H9 (cell line): ENCODE measurements at regions not wholly inside any gene's neighbourhood (a gene's known extent, or its start where the extent isn't known, plus 50 kb on each side); places are given as distances from the start of the nearest gene placed in this dataset.

Experiments used
- DNase-seq: peaks from one replicate; pipeline ENCODE4 v3.0.0-alpha.2; 2017
- H2AFZ ChIP-seq: one replicate; pipeline ENCODE4 v1.6.1; 2013; ENCODE audit warnings: mild to moderate bottlenecking, low read length, control low read depth, moderate library complexity
- H2AK5ac ChIP-seq: 2 replicates; pipeline ENCODE4 v1.6.1; 2013; ENCODE audit warnings: low read length, control low read depth, mixed read lengths; ENCODE audit not compliant: insufficient read length
- H2BK120ac ChIP-seq: one replicate; pipeline ENCODE4 v1.6.1; 2013; ENCODE audit warnings: low read depth, mild to moderate bottlenecking, low read length, control low read depth, inconsistent platforms; ENCODE audit not compliant: poor library complexity, severe bottlenecking
- H2BK12ac ChIP-seq: 2 replicates; pipeline ENCODE4 v1.6.1; 2013; ENCODE audit warnings: low read length, control low read depth, mixed read lengths, low read depth; ENCODE audit not compliant: insufficient read length
- H2BK15ac ChIP-seq: 2 replicates; pipeline ENCODE4 v1.6.1; 2013; ENCODE audit warnings: low read depth, low read length, control low read depth
- H2BK20ac ChIP-seq: one replicate; pipeline ENCODE4 v1.6.1; 2013; ENCODE audit warnings: low read depth, mild to moderate bottlenecking, low read length, control low read depth, inconsistent platforms; ENCODE audit not compliant: poor library complexity, severe bottlenecking
- H2BK5ac ChIP-seq: 2 replicates; pipeline ENCODE4 v1.6.1; 2013; ENCODE audit warnings: low read length, control low read depth, mixed read lengths; ENCODE audit not compliant: insufficient read length
- H3K14ac ChIP-seq: 2 replicates; pipeline ENCODE4 v1.6.1; 2013; ENCODE audit warnings: low read length, control low read depth; ENCODE audit not compliant: insufficient read depth
- H3K18ac ChIP-seq: 2 replicates; pipeline ENCODE4 v1.6.1; 2013; ENCODE audit warnings: low read depth, mild to moderate bottlenecking, mixed read lengths, low read length, control low read depth; ENCODE audit not compliant: insufficient read length
- H3K23ac ChIP-seq: 2 replicates; pipeline ENCODE4 v1.6.1; 2013; ENCODE audit warnings: low read length, control low read depth, mixed read lengths, low read depth; ENCODE audit not compliant: insufficient read length
- H3K23me2 ChIP-seq: 2 replicates; pipeline ENCODE4 v1.6.1; 2013; ENCODE audit warnings: low read depth, mild to moderate bottlenecking, mixed read lengths, low read length, control low read depth; ENCODE audit not compliant: insufficient read length, poor library complexity, severe bottlenecking
- H3K27ac ChIP-seq: 2 replicates; pipeline ENCODE4 v1.5.1; 2013; ENCODE audit warnings: low read length, control low read depth, mixed read lengths, low read depth; ENCODE audit not compliant: insufficient read length
- H3K27me3 ChIP-seq: 2 replicates; pipeline ENCODE4 v1.6.1; 2013; ENCODE audit warnings: low read length, control low read depth, inconsistent platforms; ENCODE audit not compliant: insufficient read depth
- H3K4ac ChIP-seq: 2 replicates; pipeline ENCODE4 v1.6.1; 2013; ENCODE audit warnings: low read depth, mild to moderate bottlenecking, control low read depth, inconsistent platforms, low read length, moderate library complexity
- H3K4me1 ChIP-seq: 2 replicates; pipeline ENCODE4 v1.6.1; 2013; ENCODE audit warnings: low read length, control low read depth, inconsistent platforms; ENCODE audit not compliant: insufficient read depth
- H3K4me2 ChIP-seq: 2 replicates; pipeline ENCODE4 v1.6.1; 2013; ENCODE audit warnings: low read length, control low read depth, mixed read lengths; ENCODE audit not compliant: insufficient read length, insufficient read depth
- H3K56ac ChIP-seq: 2 replicates; pipeline ENCODE4 v1.6.1; 2013; ENCODE audit warnings: low read depth, mild to moderate bottlenecking, mixed read lengths, low read length, control low read depth; ENCODE audit not compliant: insufficient read length
- H3K79me1 ChIP-seq: 2 replicates; pipeline ENCODE4 v1.6.1; 2013; ENCODE audit warnings: low read depth, mild to moderate bottlenecking, moderate library complexity, low read length, control low read depth, inconsistent platforms; ENCODE audit not compliant: insufficient read depth, poor library complexity, severe bottlenecking
- H3K79me2 ChIP-seq: 2 replicates; pipeline ENCODE4 v1.6.1; 2013; ENCODE audit warnings: low read length, control low read depth, inconsistent platforms; ENCODE audit not compliant: insufficient read depth
- H3K9ac ChIP-seq: 2 replicates; pipeline ENCODE4 v1.6.1; 2013; ENCODE audit warnings: low read length, control low read depth, mixed read lengths; ENCODE audit not compliant: insufficient read length; ENCODE audit errors: extremely low read depth
- H3K9me3 ChIP-seq: one replicate; pipeline ENCODE4 v1.6.1; 2013; ENCODE audit warnings: low read depth, low read length, inconsistent platforms; ENCODE audit not compliant: control insufficient read depth
- H3T11ph ChIP-seq: one replicate; pipeline ENCODE4 v1.6.1; 2013; ENCODE audit warnings: mild to moderate bottlenecking, low read length, control low read depth, inconsistent platforms
- H4K20me1 ChIP-seq: one replicate; pipeline ENCODE4 v1.6.1; 2013; ENCODE audit not compliant: control insufficient read depth, insufficient read length, insufficient read depth
- H4K5ac ChIP-seq: 2 replicates; pipeline ENCODE4 v1.6.1; 2013; ENCODE audit warnings: low read depth, mild to moderate bottlenecking, mixed read lengths, low read length, control low read depth; ENCODE audit not compliant: insufficient read length
- H4K8ac ChIP-seq: replicated peaks from 2 replicates; pipeline ENCODE4 v1.6.1; 2013; ENCODE audit warnings: low read length, control low read depth, mixed read lengths, low read depth; ENCODE audit not compliant: insufficient read length
- H4K91ac ChIP-seq: 2 replicates; pipeline ENCODE4 v1.6.1; 2013; ENCODE audit warnings: low read depth, mild to moderate bottlenecking, moderate library complexity, mixed read lengths, low read length, control low read depth; ENCODE audit not compliant: insufficient read length
- H3K27ac Mint-ChIP-seq, 3 experiments: 2 replicates in 2 of 3; 3 replicates in 1 of 3; pipeline ENCODE4 v1.8.0; 2020 to 2021; ENCODE audit warnings: mixed read lengths in 3 of 3, mild to moderate bottlenecking in 1 of 3, moderate library complexity in 1 of 3
- H3K27me3 Mint-ChIP-seq: 2 replicates; pipeline ENCODE4 v1.8.0; 2021; ENCODE audit warnings: low read depth, mild to moderate bottlenecking, moderate library complexity, mixed read lengths
- H3K36me3 Mint-ChIP-seq, 3 experiments: 2 replicates in 2 of 3; 3 replicates in 1 of 3; pipeline ENCODE4 v1.8.0; 2020 to 2021; ENCODE audit warnings: low read depth in 3 of 3, mixed read lengths in 3 of 3; ENCODE audit not compliant: insufficient read depth in 1 of 3
- H3K4me1 Mint-ChIP-seq, 2 experiments: 2 replicates each; pipeline ENCODE4 v1.8.0; 2020; ENCODE audit warnings: mixed read lengths in 2 of 2
- H3K4me3 Mint-ChIP-seq, 2 experiments: 2 replicates in 1 of 2; 3 replicates in 1 of 2; pipeline ENCODE4 v1.8.0; 2020 to 2021; ENCODE audit warnings: mild to moderate bottlenecking in 2 of 2, mixed read lengths in 2 of 2, moderate library complexity in 1 of 2
- H3K9me3 Mint-ChIP-seq, 2 experiments: 2 replicates in 1 of 2; 3 replicates in 1 of 2; pipeline ENCODE4 v1.8.0; 2020; ENCODE audit warnings: mild to moderate bottlenecking in 2 of 2, mixed read lengths in 2 of 2, moderate library complexity in 1 of 2
- CTCF ChIP-seq: fragments of 200-600 bp; sonication (generic); conservative IDR thresholded peaks from 3 replicates; pipeline ENCODE4 v1.8.0; 2021; ENCODE audit warnings: antibody characterized with exemption, mild to moderate bottlenecking
- WGBS: extraction: QIAGEN DNeasy Blood & Tissue Kit; methylation state at CpG from one replicate; pipeline ENCODE4 v1.1.7; 2013; ENCODE audit warnings: missing lambda C conversion rate, low lambda C conversion rate, mixed read lengths; ENCODE audit not compliant: insufficient read length; ENCODE audit errors: extremely low coverage; 5-methylcytosine and 5-hydroxymethylcytosine counted together

- Histone ChIP-seq H3K79me2 (no peaks in the 10 kb centered on the region), H2AK5ac (no peak overlapping the region), H2BK20ac (no peak overlapping the region), H3K27me3 (no peaks in the 10 kb centered on the region), H3K14ac (no peak overlapping the region), H3K18ac (no peak overlapping the region), H3K23ac (no peak overlapping the region), H2BK120ac (no peak overlapping the region), H4K20me1 (no peaks in the 10 kb centered on the region), H3K4me2 (no peak overlapping the region), H3K27ac (no peak overlapping the region), H3K23me2 (no peaks in the 10 kb centered on the region), H2BK12ac (no peak overlapping the region), H3K9me3 (no peaks in the 10 kb centered on the region), H2BK5ac (no peak overlapping the region), H2AFZ (no peak overlapping the region), H3K4me1 (no peaks in the 10 kb centered on the region), H3K79me1 (no peaks in the 10 kb centered on the region), H4K5ac (no peak overlapping the region), H2BK15ac (no peak overlapping the region), H4K8ac (no peak overlapping the region), H3K56ac (no peak overlapping the region), H3K9ac (no peak overlapping the region), H4K91ac (no peak overlapping the region), H3T11ph (no peak overlapping the region), H3K4ac (no peak overlapping the region)
- Mint-ChIP-seq H3K36me3 (no peaks in the 10 kb centered on the region), H3K4me1 (peaks cover 21 to 29% of the 10 kb centered on the region in 2 experiments), H3K27me3 (peaks cover 3% of the 10 kb centered on the region; the same call in 1 of the 2 replicates), H3K9me3 (no peaks in the 10 kb centered on the region), H3K27ac (no peak overlapping the region), H3K4me3 (no peak overlapping the region)
- TF ChIP-seq CTCF: no peak
- no peak for DNase-seq
- no CpG with 5 or more reads among the region's 4 CpGs for WGBS
Measured at GRCh38 chr2:207251022-207251421, 85.3 kb upstream of the KLF7 start.
